Tibial nerve (tissue), 3 donors: ENCODE measurements at regions not wholly inside any gene's neighbourhood (a gene's known extent, or its start where the extent isn't known, plus 50 kb on each side); places are given as distances from the start of the nearest gene placed in this dataset.

Experiments
- POLR2A ChIP-seq, 2 donors: fragments of 450-650 bp; IDR thresholded peaks; one replicate each; pipeline ENCODE4 v1.6.1; 2017; ENCODE audit warnings: antibody characterized with exemption in 2 of 2, mild to moderate bottlenecking in 2 of 2, moderate library complexity in 2 of 2
- TF ChIP-seq, protein P1 (sequence below), 5 experiments: fragments of 200-600 bp in 3 of 5; fragments of 450-650 bp in 2 of 5; sonication (generic) in 3 of 5; IDR thresholded peaks; one replicate each; pipeline ENCODE4 v1.5.1; 2016 to 2019; ENCODE audit warnings: antibody characterized with exemption in 5 of 5, mild to moderate bottlenecking in 3 of 5, moderate library complexity in 2 of 5

GRCh38 chr1:78280626-78281025 lies 210.1 kb upstream of the PTGFR start:
- no peak for TF ChIP-seq POLR2A (IDR thresholded peaks at IDR 0.05)
- TF ChIP-seq, protein P1, sequence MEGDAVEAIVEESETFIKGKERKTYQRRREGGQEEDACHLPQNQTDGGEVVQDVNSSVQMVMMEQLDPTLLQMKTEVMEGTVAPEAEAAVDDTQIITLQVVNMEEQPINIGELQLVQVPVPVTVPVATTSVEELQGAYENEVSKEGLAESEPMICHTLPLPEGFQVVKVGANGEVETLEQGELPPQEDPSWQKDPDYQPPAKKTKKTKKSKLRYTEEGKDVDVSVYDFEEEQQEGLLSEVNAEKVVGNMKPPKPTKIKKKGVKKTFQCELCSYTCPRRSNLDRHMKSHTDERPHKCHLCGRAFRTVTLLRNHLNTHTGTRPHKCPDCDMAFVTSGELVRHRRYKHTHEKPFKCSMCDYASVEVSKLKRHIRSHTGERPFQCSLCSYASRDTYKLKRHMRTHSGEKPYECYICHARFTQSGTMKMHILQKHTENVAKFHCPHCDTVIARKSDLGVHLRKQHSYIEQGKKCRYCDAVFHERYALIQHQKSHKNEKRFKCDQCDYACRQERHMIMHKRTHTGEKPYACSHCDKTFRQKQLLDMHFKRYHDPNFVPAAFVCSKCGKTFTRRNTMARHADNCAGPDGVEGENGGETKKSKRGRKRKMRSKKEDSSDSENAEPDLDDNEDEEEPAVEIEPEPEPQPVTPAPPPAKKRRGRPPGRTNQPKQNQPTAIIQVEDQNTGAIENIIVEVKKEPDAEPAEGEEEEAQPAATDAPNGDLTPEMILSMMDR (IDR thresholded peaks at IDR 0.05), result no peak
